Liver (tissue), 8 donors: ENCODE measurements at regions not wholly inside any gene's neighbourhood (a gene's known extent, or its start where the extent isn't known, plus 50 kb on each side); places are given as distances from the start of the nearest gene placed in this dataset.

ENCODE experiments used
- DNase-seq: peaks from one replicate; pipeline ENCODE4 v3.0.0-alpha.2; 2017; ENCODE audit warnings: low spot score
- H3K27ac ChIP-seq, 2 donors: one replicate each; pipeline ENCODE4 v1.7.0; 2013; ENCODE audit warnings: inconsistent platforms in 2 of 2, low read length in 2 of 2, control low read depth in 1 of 2, low read depth in 1 of 2, mild to moderate bottlenecking in 1 of 2
- H3K27me3 ChIP-seq, 4 donors: one replicate each; pipeline versions ENCODE4 v1.6.1 to v1.7.0; 2013; ENCODE audit warnings: low read length in 3 of 4, inconsistent platforms in 1 of 4, mild to moderate bottlenecking in 1 of 4, moderate library complexity in 1 of 4; ENCODE audit not compliant: control insufficient read depth in 4 of 4, insufficient read depth in 4 of 4
- H3K36me3 ChIP-seq, 4 donors: one replicate each; pipeline versions ENCODE4 v1.6.1 to v1.7.0; 2013; ENCODE audit warnings: low read length in 3 of 4, mild to moderate bottlenecking in 3 of 4, low read depth in 1 of 4, moderate library complexity in 1 of 4; ENCODE audit not compliant: control insufficient read depth in 4 of 4, insufficient read depth in 3 of 4
- H3K4me1 ChIP-seq, 4 donors: one replicate each; pipeline versions ENCODE4 v1.6.1 to v1.7.0; 2013; ENCODE audit warnings: low read length in 3 of 4, mild to moderate bottlenecking in 3 of 4, moderate library complexity in 1 of 4; ENCODE audit not compliant: control insufficient read depth in 4 of 4, insufficient read depth in 4 of 4
- H3K4me3 ChIP-seq, 3 donors: one replicate each; pipeline versions ENCODE4 v1.6.1 to v1.7.0; 2013; ENCODE audit warnings: low read length in 3 of 3, control low read depth in 1 of 3, low read depth in 1 of 3, mild to moderate bottlenecking in 1 of 3
- H3K9ac ChIP-seq, 2 donors: one replicate each; pipeline ENCODE4 v1.7.0; 2013; ENCODE audit warnings: low read length in 2 of 2, mild to moderate bottlenecking in 2 of 2, moderate library complexity in 2 of 2, control low read depth in 1 of 2, low read depth in 1 of 2
- H3K9me3 ChIP-seq, 4 donors: one replicate each; pipeline versions ENCODE4 v1.6.1 to v1.7.0; 2013; ENCODE audit warnings: low read length in 3 of 4; ENCODE audit not compliant: control insufficient read depth in 4 of 4
- EGR1 ChIP-seq, 2 donors: IDR thresholded peaks; 2 replicates each; pipeline ENCODE4 v1.6.1; 2016 to 2018; ENCODE audit warnings: antibody characterized with exemption in 2 of 2, low read depth in 2 of 2
- FOXA1 ChIP-seq: IDR thresholded peaks from 2 replicates; pipeline ENCODE4 v1.6.1; 2016; ENCODE audit warnings: antibody characterized with exemption
- FOXA2 ChIP-seq: IDR thresholded peaks from 2 replicates; pipeline ENCODE4 v1.6.1; 2016; ENCODE audit warnings: antibody characterized with exemption
- GABPA ChIP-seq, 2 donors: IDR thresholded peaks in 1 of 2; conservative IDR thresholded peaks in 1 of 2; 2 replicates each; pipeline ENCODE4 v1.6.1; 2016; ENCODE audit warnings: antibody characterized with exemption in 2 of 2, mild to moderate bottlenecking in 1 of 2, moderate library complexity in 1 of 2
- HNF4G ChIP-seq: IDR thresholded peaks from 2 replicates; pipeline ENCODE4 v1.6.1; 2016; ENCODE audit warnings: antibody characterized with exemption
- JUND ChIP-seq, 2 donors: IDR thresholded peaks; 2 replicates each; pipeline ENCODE4 v1.6.1; 2016; ENCODE audit warnings: antibody characterized with exemption in 2 of 2
- NR2F2 ChIP-seq: IDR thresholded peaks from 2 replicates; pipeline ENCODE4 v1.6.1; 2016; ENCODE audit warnings: antibody characterized with exemption
- RAD21 ChIP-seq, 2 donors: IDR thresholded peaks; 2 replicates each; pipeline ENCODE4 v1.6.1; 2016; ENCODE audit warnings: antibody characterized with exemption in 2 of 2, mild to moderate bottlenecking in 2 of 2
- RXRA ChIP-seq, 2 donors: IDR thresholded peaks; 2 replicates each; pipeline ENCODE4 v1.6.1; 2017 to 2018; ENCODE audit warnings: antibody characterized with exemption in 2 of 2, mild to moderate bottlenecking in 1 of 2
- SP1 ChIP-seq: IDR thresholded peaks from 2 replicates; pipeline ENCODE4 v1.6.1; 2018; ENCODE audit warnings: antibody characterized with exemption, mild to moderate bottlenecking
- YY1 ChIP-seq: IDR thresholded peaks from 2 replicates; pipeline ENCODE4 v1.6.1; 2016; ENCODE audit warnings: antibody characterized with exemption, mild to moderate bottlenecking
- WGBS: extraction: QIAGEN DNeasy Blood & Tissue Kit; methylation state at CpG from one replicate; pipeline ENCODE4 v1.1.7; 2013; 5-methylcytosine and 5-hydroxymethylcytosine counted together
- TF ChIP-seq, protein P1 (sequence below): fragments of 150-350 bp; IDR thresholded peaks from 2 replicates; pipeline ENCODE4 v1.5.1; 2017; ENCODE audit warnings: improper control_type of control experiment, low read depth, low read length; ENCODE audit not compliant: missing input control
- TF ChIP-seq, protein P2 (sequence below): IDR thresholded peaks from 2 replicates; pipeline ENCODE4 v1.6.1; 2016; ENCODE audit warnings: antibody characterized with exemption
- TF ChIP-seq, protein P3 (sequence below): IDR thresholded peaks from 2 replicates; pipeline ENCODE4 v1.6.1; 2016; ENCODE audit warnings: antibody characterized with exemption
- TF ChIP-seq, protein P4 (sequence below): IDR thresholded peaks from 2 replicates; pipeline ENCODE4 v1.6.1; 2016; ENCODE audit warnings: antibody characterized with exemption, mild to moderate bottlenecking
- donor health status: healthy.
- donor health status: healthy.
- donor health status: healthy.
- donor health status: healthy.
- donor health status: healthy.

DNA sequence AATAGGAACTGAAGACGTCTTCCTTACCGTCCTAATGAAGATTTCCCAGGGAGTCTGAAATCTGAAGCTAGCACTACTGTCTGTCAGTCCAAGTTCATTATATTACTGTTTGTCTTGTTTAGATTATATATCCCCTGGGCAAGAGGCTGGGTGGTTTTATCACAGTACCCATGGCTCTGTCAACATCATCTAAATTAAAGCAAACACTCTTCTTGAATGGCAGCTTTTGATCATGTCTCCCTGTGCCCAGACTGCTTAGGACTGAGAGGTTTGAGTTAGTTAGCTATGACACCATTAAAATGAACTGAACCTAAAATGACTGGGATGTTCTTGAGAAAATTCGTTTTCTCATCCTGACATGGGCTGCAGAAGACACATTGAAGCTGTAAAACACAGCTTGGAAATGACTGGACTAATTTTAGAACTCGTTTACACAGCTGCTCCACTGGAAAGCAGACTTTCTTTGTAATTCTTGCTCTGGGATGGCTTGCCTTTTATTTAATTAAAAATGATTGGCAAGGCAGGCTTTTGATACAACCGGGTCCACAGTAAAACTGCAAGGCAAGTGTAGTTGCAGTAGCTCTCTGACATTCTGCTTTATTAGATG is 243.5 kb downstream of the MFSD1 start (continued):
- TF ChIP-seq, protein P1, sequence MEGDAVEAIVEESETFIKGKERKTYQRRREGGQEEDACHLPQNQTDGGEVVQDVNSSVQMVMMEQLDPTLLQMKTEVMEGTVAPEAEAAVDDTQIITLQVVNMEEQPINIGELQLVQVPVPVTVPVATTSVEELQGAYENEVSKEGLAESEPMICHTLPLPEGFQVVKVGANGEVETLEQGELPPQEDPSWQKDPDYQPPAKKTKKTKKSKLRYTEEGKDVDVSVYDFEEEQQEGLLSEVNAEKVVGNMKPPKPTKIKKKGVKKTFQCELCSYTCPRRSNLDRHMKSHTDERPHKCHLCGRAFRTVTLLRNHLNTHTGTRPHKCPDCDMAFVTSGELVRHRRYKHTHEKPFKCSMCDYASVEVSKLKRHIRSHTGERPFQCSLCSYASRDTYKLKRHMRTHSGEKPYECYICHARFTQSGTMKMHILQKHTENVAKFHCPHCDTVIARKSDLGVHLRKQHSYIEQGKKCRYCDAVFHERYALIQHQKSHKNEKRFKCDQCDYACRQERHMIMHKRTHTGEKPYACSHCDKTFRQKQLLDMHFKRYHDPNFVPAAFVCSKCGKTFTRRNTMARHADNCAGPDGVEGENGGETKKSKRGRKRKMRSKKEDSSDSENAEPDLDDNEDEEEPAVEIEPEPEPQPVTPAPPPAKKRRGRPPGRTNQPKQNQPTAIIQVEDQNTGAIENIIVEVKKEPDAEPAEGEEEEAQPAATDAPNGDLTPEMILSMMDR: no peak
- TF ChIP-seq RXRA (IDR thresholded peaks at IDR 0.05) (no peak), HNF4G (no peak)

DNA sequence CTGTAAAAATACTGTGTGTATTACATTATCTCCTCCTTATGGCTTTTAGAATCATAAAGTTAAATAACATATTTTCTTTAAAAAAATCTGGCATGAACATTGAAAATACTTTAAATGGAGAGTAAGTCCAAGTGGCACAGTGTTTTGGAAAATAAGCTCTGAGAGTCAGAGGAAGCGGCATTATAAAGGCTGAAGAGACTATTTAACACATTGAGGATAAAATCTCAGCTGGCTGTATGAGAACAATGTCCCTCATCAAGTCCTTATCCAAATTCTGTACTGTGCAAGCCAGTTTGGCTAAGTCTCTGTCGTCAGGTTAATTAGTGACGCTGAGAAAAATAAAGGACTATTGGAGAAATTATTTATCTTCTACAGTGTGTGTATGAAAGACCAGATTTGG is 245.5 kb downstream of the MFSD1 start:
- H3K9ac ChIP-seq: no peak overlapping the region
- WGBS: 75% methylated on average over 3 of the region's 3 CpGs
- no peak overlapping the region for H3K27ac ChIP-seq
- TF ChIP-seq JUND (IDR thresholded peaks at IDR 0.05) (no peak), YY1 (no peak), FOXA1 (no peak), RXRA (IDR thresholded peaks at IDR 0.05) (no peak), HNF4G (no peak), NR2F2 (no peak), RAD21 (IDR thresholded peaks at IDR 0.05) (no peak), FOXA2 (no peak), EGR1 (IDR thresholded peaks at IDR 0.05; ENCODE audit: low read depth in 2 of 2) (no peak), SP1 (no peak), GABPA (IDR thresholded peaks at IDR 0.05 in 1 of 2, conservative IDR thresholded peaks at IDR 0.05 in 1 of 2) (no peak)
- TF ChIP-seq, protein P2, sequence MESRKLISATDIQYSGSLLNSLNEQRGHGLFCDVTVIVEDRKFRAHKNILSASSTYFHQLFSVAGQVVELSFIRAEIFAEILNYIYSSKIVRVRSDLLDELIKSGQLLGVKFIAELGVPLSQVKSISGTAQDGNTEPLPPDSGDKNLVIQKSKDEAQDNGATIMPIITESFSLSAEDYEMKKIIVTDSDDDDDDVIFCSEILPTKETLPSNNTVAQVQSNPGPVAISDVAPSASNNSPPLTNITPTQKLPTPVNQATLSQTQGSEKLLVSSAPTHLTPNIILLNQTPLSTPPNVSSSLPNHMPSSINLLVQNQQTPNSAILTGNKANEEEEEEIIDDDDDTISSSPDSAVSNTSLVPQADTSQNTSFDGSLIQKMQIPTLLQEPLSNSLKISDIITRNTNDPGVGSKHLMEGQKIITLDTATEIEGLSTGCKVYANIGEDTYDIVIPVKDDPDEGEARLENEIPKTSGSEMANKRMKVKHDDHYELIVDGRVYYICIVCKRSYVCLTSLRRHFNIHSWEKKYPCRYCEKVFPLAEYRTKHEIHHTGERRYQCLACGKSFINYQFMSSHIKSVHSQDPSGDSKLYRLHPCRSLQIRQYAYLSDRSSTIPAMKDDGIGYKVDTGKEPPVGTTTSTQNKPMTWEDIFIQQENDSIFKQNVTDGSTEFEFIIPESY: no peak
- TF ChIP-seq, protein P3, sequence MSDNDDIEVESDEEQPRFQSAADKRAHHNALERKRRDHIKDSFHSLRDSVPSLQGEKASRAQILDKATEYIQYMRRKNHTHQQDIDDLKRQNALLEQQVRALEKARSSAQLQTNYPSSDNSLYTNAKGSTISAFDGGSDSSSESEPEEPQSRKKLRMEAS: no peak
- TF ChIP-seq, protein P4, sequence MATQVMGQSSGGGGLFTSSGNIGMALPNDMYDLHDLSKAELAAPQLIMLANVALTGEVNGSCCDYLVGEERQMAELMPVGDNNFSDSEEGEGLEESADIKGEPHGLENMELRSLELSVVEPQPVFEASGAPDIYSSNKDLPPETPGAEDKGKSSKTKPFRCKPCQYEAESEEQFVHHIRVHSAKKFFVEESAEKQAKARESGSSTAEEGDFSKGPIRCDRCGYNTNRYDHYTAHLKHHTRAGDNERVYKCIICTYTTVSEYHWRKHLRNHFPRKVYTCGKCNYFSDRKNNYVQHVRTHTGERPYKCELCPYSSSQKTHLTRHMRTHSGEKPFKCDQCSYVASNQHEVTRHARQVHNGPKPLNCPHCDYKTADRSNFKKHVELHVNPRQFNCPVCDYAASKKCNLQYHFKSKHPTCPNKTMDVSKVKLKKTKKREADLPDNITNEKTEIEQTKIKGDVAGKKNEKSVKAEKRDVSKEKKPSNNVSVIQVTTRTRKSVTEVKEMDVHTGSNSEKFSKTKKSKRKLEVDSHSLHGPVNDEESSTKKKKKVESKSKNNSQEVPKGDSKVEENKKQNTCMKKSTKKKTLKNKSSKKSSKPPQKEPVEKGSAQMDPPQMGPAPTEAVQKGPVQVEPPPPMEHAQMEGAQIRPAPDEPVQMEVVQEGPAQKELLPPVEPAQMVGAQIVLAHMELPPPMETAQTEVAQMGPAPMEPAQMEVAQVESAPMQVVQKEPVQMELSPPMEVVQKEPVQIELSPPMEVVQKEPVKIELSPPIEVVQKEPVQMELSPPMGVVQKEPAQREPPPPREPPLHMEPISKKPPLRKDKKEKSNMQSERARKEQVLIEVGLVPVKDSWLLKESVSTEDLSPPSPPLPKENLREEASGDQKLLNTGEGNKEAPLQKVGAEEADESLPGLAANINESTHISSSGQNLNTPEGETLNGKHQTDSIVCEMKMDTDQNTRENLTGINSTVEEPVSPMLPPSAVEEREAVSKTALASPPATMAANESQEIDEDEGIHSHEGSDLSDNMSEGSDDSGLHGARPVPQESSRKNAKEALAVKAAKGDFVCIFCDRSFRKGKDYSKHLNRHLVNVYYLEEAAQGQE: no peak
- no peaks in the 10 kb centered on the region for H3K9me3 ChIP-seq
- no peaks in the 10 kb centered on the region for H3K4me1 ChIP-seq
- H3K27me3 ChIP-seq: no peaks in the 10 kb centered on the region
- no peak for DNase-seq
- no peak overlapping the region for H3K4me3 ChIP-seq
- no peaks in the 10 kb centered on the region for H3K36me3 ChIP-seq
